ENCODE measurements at regions not wholly inside any gene's neighbourhood (a gene's known extent, or its start where the extent isn't known, plus 50 kb on each side); places are given as distances from the start of the nearest gene placed in this dataset. TPM values are rescaled to one million over a fixed set of nuclear protein-coding genes. Genes with fewer than 3 reads are reported as not detected.

- Histone ChIP-seq H3K27ac (replicated peaks; ENCODE audit: low read length) (no peak overlapping the region), H4K8ac (ENCODE audit: low read depth, low read length) (no peak overlapping the region), H4K91ac (ENCODE audit: low read depth, low read length, poor library complexity) (no peak overlapping the region), H2BK120ac (ENCODE audit: low read depth, low read length) (no peak overlapping the region), H3K4ac (ENCODE audit: low read length) (no peak overlapping the region), H3K23ac (ENCODE audit: low read depth, low read length, poor library complexity) (no peak overlapping the region), H2BK15ac (ENCODE audit: low read length) (no peak overlapping the region), H3K79me1 (ENCODE audit: low read depth, low read length) (no peaks in the 10 kb centered on the region), H3K4me1 (ENCODE audit: control insufficient read depth in 2 of 2, insufficient read depth in 1 of 2, low read depth in 1 of 2, low read length in 2 of 2) (no peaks in the 10 kb centered on the region), H2BK12ac (ENCODE audit: low read length) (no peak overlapping the region), H3K9me3 (replicated peaks in 1 of 2; ENCODE audit: control insufficient read depth in 2 of 2, insufficient read depth in 1 of 2, low read depth in 1 of 2, low read length in 2 of 2) (no peaks in the 10 kb centered on the region), H3K36me3 (replicated peaks in 1 of 2; ENCODE audit: control insufficient read depth in 2 of 2, insufficient read depth in 2 of 2, low read length in 2 of 2) (no peaks in the 10 kb centered on the region), H2AK5ac (ENCODE audit: low read depth, low read length) (no peak overlapping the region), H3K9ac (ENCODE audit: low read depth, low read length, poor library complexity) (no peak overlapping the region), H3K18ac (ENCODE audit: low read length) (no peak overlapping the region), H3K14ac (ENCODE audit: low read length) (no peak overlapping the region), H2AFZ (ENCODE audit: low read length) (no peak overlapping the region), H3K4me3 (ENCODE audit: low read length in 2 of 2) (no peak overlapping the region), H3K27me3 (ENCODE audit: control insufficient read depth in 3 of 3, insufficient read depth in 3 of 3, low read depth in 1 of 3, low read length in 3 of 3) (no peaks in the 10 kb centered on the region), H3K4me2 (ENCODE audit: insufficient read depth, low read length, poor library complexity, severe bottlenecking) (no peak overlapping the region), H2BK5ac (ENCODE audit: low read length) (no peak overlapping the region)
- no CpG with 5 or more reads among the region's 1 CpG for WGBS, 2 donors (ENCODE audit: extremely low coverage in 2 of 2, insufficient read length in 2 of 2, insufficient replicate concordance in 1 of 2)
- DNase-seq (ENCODE audit: low spot score) = no peak
These were observed 53.9 kb upstream of the TTC14 start for GRCh38 chr3:180548050-180548449.

Small RNA genes in the stretch of these regions (small RNA-seq; reads per million reads assigned to genes)
- gene AC134503.1 (ENCODE audit: insufficient read depth) (not detected), gene RF00096 (ENCODE audit: insufficient read depth) (not detected), gene RNA5SP149 (ENCODE audit: insufficient read depth) (2.0 reads per million)
